Naive thymus-derived CD4-positive, alpha-beta T cell (primary cell): ENCODE measurements at regions not wholly inside any gene's neighbourhood (a gene's known extent, or its start where the extent isn't known, plus 50 kb on each side); places are given as distances from the start of the nearest gene placed in this dataset.

Experiments
- ATAC-seq: fragments of 150-1000 bp; cut with Tn5 transposase; 2 replicates; pipeline ENCODE4 v1.10.0; 2021; ENCODE audit warnings: mild to moderate bottlenecking, moderate library complexity
- CTCF ChIA-PET: fragments of 350-600 bp; sonication (Branson Sonifier 250); formaldehyde crosslinking; loops from one replicate; lab custom pipeline; 2021; ENCODE audit warnings: antibody characterized with exemption; lab: Charles Lee
- POLR2A ChIA-PET: fragments of 350-600 bp; sonication (Branson Sonifier 250); formaldehyde crosslinking; loops from one replicate; lab custom pipeline; 2021; ENCODE audit warnings: antibody characterized with exemption, inconsistent platforms; lab: Charles Lee
- DNase-seq, 9 donors: peaks; one replicate each; pipeline versions ENCODE4 v3.0.0 to v3.0.0-alpha.2; 2020 to 2022; ENCODE audit warnings: mixed read lengths in 1 of 9
- H3K27ac ChIP-seq: one replicate; pipeline ENCODE4 v1.7.0; 2013; ENCODE audit warnings: mild to moderate bottlenecking, low read depth, low read length, moderate library complexity
- H3K27me3 ChIP-seq, 2 donors: one replicate each; pipeline ENCODE4 v1.7.0; 2013; ENCODE audit warnings: low read length in 2 of 2, mild to moderate bottlenecking in 2 of 2, moderate library complexity in 2 of 2; ENCODE audit not compliant: control insufficient read depth in 2 of 2, insufficient read depth in 2 of 2
- H3K36me3 ChIP-seq, 3 experiments: 1 replicate in 2 of 3; 2 replicates in 1 of 3; pipeline ENCODE4 v1.7.0; 2013; ENCODE audit warnings: low read length in 3 of 3, mild to moderate bottlenecking in 3 of 3, moderate library complexity in 1 of 3; ENCODE audit not compliant: insufficient read depth in 3 of 3, control insufficient read depth in 2 of 3
- H3K4me1 ChIP-seq, 2 donors: one replicate each; pipeline ENCODE4 v1.7.0; 2013; ENCODE audit warnings: low read length in 2 of 2, mild to moderate bottlenecking in 2 of 2, moderate library complexity in 1 of 2; ENCODE audit not compliant: control insufficient read depth in 2 of 2, insufficient read depth in 2 of 2
- H3K4me3 ChIP-seq: 2 replicates; pipeline ENCODE4 v1.7.0; 2013; ENCODE audit warnings: mild to moderate bottlenecking, low read length
- H3K9me3 ChIP-seq, 3 experiments: 1 replicate in 2 of 3; 2 replicates in 1 of 3; pipeline ENCODE4 v1.7.0; 2013; ENCODE audit warnings: low read length in 3 of 3; ENCODE audit not compliant: control insufficient read depth in 2 of 3
- H3K27ac Mint-ChIP-seq, 9 donors: one replicate each; pipeline ENCODE4 v1.8.0; 2020 to 2022; ENCODE audit warnings: mixed read lengths in 9 of 9, mild to moderate bottlenecking in 8 of 9, moderate library complexity in 5 of 9, inconsistent platforms in 2 of 9
- H3K27me3 Mint-ChIP-seq, 5 donors: one replicate each; pipeline ENCODE4 v1.8.0; 2021 to 2022; ENCODE audit warnings: mixed read lengths in 5 of 5, mild to moderate bottlenecking in 1 of 5
- H3K36me3 Mint-ChIP-seq, 5 donors: one replicate each; pipeline ENCODE4 v1.8.0; 2020 to 2022; ENCODE audit warnings: mixed read lengths in 5 of 5, mild to moderate bottlenecking in 3 of 5, inconsistent platforms in 1 of 5
- H3K4me1 Mint-ChIP-seq, 7 donors: one replicate each; pipeline ENCODE4 v1.8.0; 2020 to 2022; ENCODE audit warnings: mixed read lengths in 7 of 7, mild to moderate bottlenecking in 3 of 7, inconsistent platforms in 1 of 7
- H3K4me3 Mint-ChIP-seq, 10 donors: one replicate each; pipeline ENCODE4 v1.8.0; 2020 to 2022; ENCODE audit warnings: mild to moderate bottlenecking in 10 of 10, mixed read lengths in 10 of 10, moderate library complexity in 6 of 10, inconsistent platforms in 2 of 10
- H3K9me3 Mint-ChIP-seq, 11 donors: one replicate each; pipeline ENCODE4 v1.8.0; 2020 to 2022; ENCODE audit warnings: mixed read lengths in 11 of 11, mild to moderate bottlenecking in 4 of 11, inconsistent platforms in 1 of 11, moderate library complexity in 1 of 11
- intact Hi-C, 2 donors: fragments of 100-400 bp; cut with micrococcal nuclease; formaldehyde crosslinking; loops; one replicate each; pipeline ENCODE4 v1.15.1; 2023

DNA sequence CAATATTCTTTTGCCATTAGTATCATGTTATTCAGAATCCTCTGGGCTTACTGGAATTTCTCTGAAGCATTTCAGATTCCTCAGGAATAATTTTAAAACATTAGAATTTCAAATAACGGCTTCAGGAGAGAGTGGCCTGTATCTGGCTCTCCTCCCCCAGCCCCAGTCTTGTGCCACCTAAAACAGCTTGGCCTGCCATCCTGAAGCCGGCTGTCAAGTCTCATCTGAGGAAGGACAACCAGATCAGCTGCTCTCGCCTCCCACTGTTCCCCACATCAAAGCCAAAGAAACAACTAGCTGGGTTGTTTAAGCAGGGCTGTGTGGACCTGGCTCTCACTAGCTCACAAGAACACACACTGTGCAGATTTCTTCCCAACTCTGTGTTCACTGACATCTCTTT, 178.2 kb downstream of the FGFR2 start:
- H3K9me3 Mint-ChIP-seq = peaks cover 0 to 4% (median 0%) of the 10 kb centered on the region in 11 donors
- CTCF ChIA-PET = no interaction called here

DNA sequence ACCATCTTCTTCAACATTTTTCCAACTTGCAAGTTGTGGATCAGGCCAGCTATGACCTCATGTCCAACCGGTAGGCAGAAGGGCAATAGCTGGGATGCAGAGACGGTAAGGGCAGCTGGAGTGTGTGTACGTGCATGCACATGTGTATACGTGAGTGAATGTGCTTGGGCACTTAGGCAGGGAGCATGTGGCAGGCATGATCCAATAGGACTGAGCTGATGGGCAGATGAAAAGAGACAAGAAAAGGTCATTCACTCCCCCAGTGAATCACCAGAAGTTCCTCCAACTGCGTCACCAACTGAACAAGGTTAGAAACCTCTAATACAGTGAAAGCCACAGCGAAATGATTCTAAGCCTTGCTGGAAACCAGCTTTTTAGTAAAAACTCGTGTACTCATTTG, 176.1 kb downstream of the FGFR2 start:
- no peaks in the 10 kb centered on the region for H3K4me1 Mint-ChIP-seq
- no peaks in the 10 kb centered on the region for H3K27me3 ChIP-seq
- no peaks in the 10 kb centered on the region for H3K36me3 ChIP-seq
- H3K4me3 Mint-ChIP-seq = no peak overlapping the region
- ChIA-PET POLR2A (no interaction called here), CTCF (no interaction called here)
- ATAC-seq = no peak
- DNase-seq = no peak
- H3K4me1 ChIP-seq = no peaks in the 10 kb centered on the region
- no peak overlapping the region for H3K27ac ChIP-seq
- no peak overlapping the region for H3K27ac Mint-ChIP-seq
- intact Hi-C loops = no loop called here
- no peaks in the 10 kb centered on the region for H3K36me3 Mint-ChIP-seq
- H3K9me3 Mint-ChIP-seq = peaks cover 0 to 4% (median 0%) of the 10 kb centered on the region in 11 donors
- no peak overlapping the region for H3K4me3 ChIP-seq
- no peaks in the 10 kb centered on the region for H3K9me3 ChIP-seq
- peaks cover 0 to 5% (median 4%) of the 10 kb centered on the region in 5 donors for H3K27me3 Mint-ChIP-seq

More for the DNA sequence above, 178.2 kb downstream of the FGFR2 start:
- Mint-ChIP-seq H3K4me3 (no peak overlapping the region), H3K36me3 (no peaks in the 10 kb centered on the region), H3K4me1 (no peaks in the 10 kb centered on the region), H3K27ac (no peak overlapping the region), H3K27me3 (peaks cover 0 to 5% (median 4%) of the 10 kb centered on the region in 5 donors)
- no peaks in the 10 kb centered on the region for H3K4me1 ChIP-seq
- H3K27me3 ChIP-seq = no peaks in the 10 kb centered on the region
- intact Hi-C loops = no loop called here
- no peak overlapping the region for H3K4me3 ChIP-seq
- POLR2A ChIA-PET = no interaction called here
- H3K27ac ChIP-seq = no peak overlapping the region
- no peaks in the 10 kb centered on the region for H3K9me3 ChIP-seq
- no peaks in the 10 kb centered on the region for H3K36me3 ChIP-seq
- ATAC-seq (no peak), DNase-seq (no peak)

GRCh38 chr10:121425623-121426022, 172.6 kb downstream of the FGFR2 start:
- Histone ChIP-seq H3K4me1 (no peaks in the 10 kb centered on the region), H3K9me3 (no peaks in the 10 kb centered on the region), H3K27ac (no peak overlapping the region), H3K36me3 (no peaks in the 10 kb centered on the region), H3K4me3 (no peak overlapping the region), H3K27me3 (no peaks in the 10 kb centered on the region)
- Mint-ChIP-seq H3K4me3 (no peak overlapping the region), H3K27me3 (peaks cover 0 to 5% (median 3%) of the 10 kb centered on the region in 5 donors), H3K27ac (no peak overlapping the region), H3K4me1 (no peaks in the 10 kb centered on the region), H3K36me3 (no peaks in the 10 kb centered on the region), H3K9me3 (peaks cover 0 to 6% (median 0%) of the 10 kb centered on the region in 11 donors)
- CTCF ChIA-PET = no interaction called here
- POLR2A ChIA-PET = no interaction called here
- ATAC-seq = no peak
- intact Hi-C loops = no loop called here
- no peak for DNase-seq

DNA sequence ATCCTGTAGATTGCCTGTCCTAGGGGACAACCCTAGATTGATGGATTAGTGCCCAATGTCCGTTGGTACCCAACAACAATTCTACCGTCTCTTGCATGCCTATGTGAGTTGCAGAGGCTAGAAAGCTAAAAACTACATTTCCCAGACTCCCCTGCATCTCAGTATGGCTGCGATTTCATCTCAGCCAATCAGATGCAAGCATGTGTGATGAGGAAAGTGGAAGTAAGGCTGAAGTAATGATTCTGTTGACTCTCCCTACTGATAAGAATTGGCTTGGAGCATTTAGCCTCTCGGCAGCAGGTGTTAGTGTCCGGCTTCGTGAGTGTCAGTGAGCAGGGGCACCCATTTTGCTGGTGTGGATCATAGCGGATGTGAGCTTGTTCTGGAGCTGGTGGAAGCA, 171.9 kb downstream of the FGFR2 start:
- Mint-ChIP-seq H3K9me3 (peaks cover 0 to 7% (median 1%) of the 10 kb centered on the region in 11 donors), H3K36me3 (no peaks in the 10 kb centered on the region), H3K4me3 (no peak overlapping the region), H3K27me3 (peaks cover 0 to 9% (median 4%) of the 10 kb centered on the region in 5 donors), H3K4me1 (no peaks in the 10 kb centered on the region), H3K27ac (no peak overlapping the region)
- ChIA-PET CTCF (no interaction called here), POLR2A (no interaction called here)
- H3K27ac ChIP-seq = no peak overlapping the region
- intact Hi-C loops = no loop called here
- DNase-seq (no peak), ATAC-seq (no peak)
- H3K9me3 ChIP-seq = no peaks in the 10 kb centered on the region
- H3K4me1 ChIP-seq = no peaks in the 10 kb centered on the region
- H3K36me3 ChIP-seq = no peaks in the 10 kb centered on the region
- H3K4me3 ChIP-seq = no peak overlapping the region
- no peaks in the 10 kb centered on the region for H3K27me3 ChIP-seq
